SIG-M5 treated with dmso at 0.1 percent for 504 hours (cell line): ENCODE measurements at regions not wholly inside any gene's neighbourhood (a gene's known extent, or its start where the extent isn't known, plus 50 kb on each side); places are given as distances from the start of the nearest gene placed in this dataset.

Experiments used
- DNase-seq: peaks from one replicate; lab custom pipeline; 2025; ENCODE audit not compliant: unreplicated experiment; lab: John Stamatoyannopoulos, UW

- DNase-seq: no peak
Observed at GRCh38 chr4:79472693-79473438, 64.8 kb upstream of the GK2 start.

- DNase-seq: no peak
Observed at GRCh38 chr4:79472036-79472435, 64.0 kb upstream of the GK2 start.

- DNase-seq: no peak
Observed at GRCh38 chr4:79471309-79471708, 63.3 kb upstream of the GK2 start.

- DNase-seq: no peak
Observed at GRCh38 chr4:79467246-79467932, 59.4 kb upstream of the GK2 start.

GRCh38 chr4:79466621-79467020 is 58.6 kb upstream of the GK2 start:
- DNase-seq: no peak
